IPS-20b (cell line): ENCODE measurements at regions not wholly inside any gene's neighbourhood (a gene's known extent, or its start where the extent isn't known, plus 50 kb on each side); places are given as distances from the start of the nearest gene placed in this dataset.
"Not testable (repeated sequence)": the region's sequence is repeated elsewhere in the genome, so short reads cannot be mapped to it uniquely, and the experiment has no call there.

Source experiments
- H3K27ac ChIP-seq: one replicate; pipeline ENCODE4 v1.5.1; 2013; ENCODE audit warnings: low read length
- H3K27me3 ChIP-seq: 2 replicates; pipeline ENCODE4 v1.6.1; 2013; ENCODE audit warnings: mild to moderate bottlenecking, low read length, inconsistent platforms; ENCODE audit not compliant: insufficient read depth
- H3K36me3 ChIP-seq: 2 replicates; pipeline ENCODE4 v1.6.1; 2013; ENCODE audit warnings: low read depth, mild to moderate bottlenecking, inconsistent platforms, low read length, moderate library complexity; ENCODE audit not compliant: insufficient read depth
- H3K4me1 ChIP-seq: 2 replicates; pipeline ENCODE4 v1.6.1; 2013; ENCODE audit warnings: mild to moderate bottlenecking, control low read depth, inconsistent platforms, low read length, moderate library complexity; ENCODE audit not compliant: insufficient read depth
- H3K4me3 ChIP-seq: 2 replicates; pipeline ENCODE4 v1.5.1; 2013; ENCODE audit warnings: mild to moderate bottlenecking, low read length, inconsistent platforms
- H3K9ac ChIP-seq: 2 replicates; pipeline ENCODE4 v1.6.1; 2013; ENCODE audit warnings: low read depth, mild to moderate bottlenecking, inconsistent platforms, low read length, moderate library complexity
- H3K9me3 ChIP-seq: 2 replicates; pipeline ENCODE4 v1.6.1; 2013; ENCODE audit warnings: mild to moderate bottlenecking, low read depth, low read length, inconsistent platforms; ENCODE audit not compliant: insufficient read depth

DNA sequence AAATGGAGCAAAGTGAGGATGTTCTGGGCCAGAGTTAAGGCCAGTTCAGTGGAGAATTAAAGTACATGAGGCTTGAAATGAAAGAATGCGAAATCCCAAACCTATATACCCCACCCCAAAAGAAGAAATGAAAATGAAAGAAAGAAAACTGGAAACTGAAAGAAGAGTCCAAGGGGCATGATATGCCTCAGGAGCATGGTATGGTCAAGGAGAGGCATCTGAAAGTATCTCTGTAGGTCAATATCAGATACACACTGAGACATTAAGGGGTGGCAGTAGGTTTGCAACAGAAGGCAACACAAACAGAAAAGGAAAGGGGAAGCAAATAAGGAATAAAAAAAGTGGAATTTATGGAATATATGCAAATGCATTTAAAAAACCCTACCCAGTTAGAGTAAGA lies 166.5 kb downstream of the COG6 start:
- Histone ChIP-seq H3K4me3 (no peak overlapping the region), H3K4me1 (peaks cover 17% of the 10 kb centered on the region), H3K27me3 (no peaks in the 10 kb centered on the region), H3K27ac (no peak overlapping the region), H3K9ac (no peak overlapping the region), H3K9me3 (no peaks in the 10 kb centered on the region), H3K36me3 (no peaks in the 10 kb centered on the region)

DNA sequence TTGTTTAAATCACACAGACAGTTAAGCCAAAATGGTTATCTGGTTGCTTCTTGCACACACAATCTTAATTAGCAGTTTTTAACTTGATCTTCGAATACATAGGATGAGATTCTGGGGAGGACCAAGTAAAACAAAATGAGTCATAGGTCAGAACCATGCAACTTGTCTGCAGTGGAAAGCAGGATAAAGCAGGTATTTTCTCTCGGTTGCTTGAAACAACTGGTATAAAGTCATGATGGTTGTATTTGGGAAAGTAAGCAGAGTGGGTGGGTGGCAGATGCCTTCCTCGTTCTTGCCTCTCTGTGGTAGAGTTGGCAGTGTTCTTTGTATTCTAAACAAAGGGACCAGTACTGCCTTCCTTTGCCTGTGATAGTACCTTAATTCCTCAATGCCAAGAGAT lies 167.0 kb downstream of the COG6 start:
- Histone ChIP-seq H3K9me3 (no peaks in the 10 kb centered on the region), H3K9ac (no peak overlapping the region), H3K4me1 (peaks cover 17% of the 10 kb centered on the region)

DNA sequence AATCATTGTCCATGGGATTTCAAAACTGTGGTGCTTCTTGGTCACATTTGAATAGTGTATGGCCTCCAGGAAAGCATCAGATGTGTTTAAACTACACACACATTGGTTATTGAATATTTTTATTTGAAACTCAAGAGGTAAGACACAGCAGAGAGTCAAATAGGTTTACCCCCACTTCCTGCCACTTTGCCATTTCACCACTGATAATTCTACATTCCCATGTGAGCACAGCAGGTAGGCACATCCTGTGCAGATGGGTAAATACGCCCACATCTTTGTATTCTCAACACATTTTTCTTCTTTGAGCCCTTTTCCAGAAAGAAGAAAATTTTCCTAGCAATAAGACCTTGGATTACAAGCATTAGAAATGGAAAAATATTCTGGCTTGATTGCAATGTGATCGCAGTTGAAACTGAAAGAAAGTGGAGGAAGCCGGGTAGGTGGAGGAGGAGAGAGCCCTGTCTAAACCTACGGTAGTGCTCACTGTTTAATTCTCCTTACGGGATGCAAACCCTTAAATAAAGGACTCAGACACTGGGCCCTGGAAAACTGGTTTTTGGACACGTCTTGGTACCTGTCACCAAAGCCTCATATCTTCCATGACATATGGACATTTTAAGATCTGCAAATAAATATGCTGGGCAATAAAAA lies 167.7 kb downstream of the COG6 start:
- Histone ChIP-seq H3K9me3 (no peaks in the 10 kb centered on the region), H3K27me3 (no peaks in the 10 kb centered on the region), H3K4me3 (no peak overlapping the region), H3K9ac (no peak overlapping the region), H3K4me1 (peaks cover 17% of the 10 kb centered on the region), H3K36me3 (no peaks in the 10 kb centered on the region), H3K27ac (no peak overlapping the region)

More for the DNA sequence above, 167.0 kb downstream of the COG6 start:
- Histone ChIP-seq H3K4me3 (no peak overlapping the region), H3K27me3 (no peaks in the 10 kb centered on the region), H3K27ac (no peak overlapping the region), H3K36me3 (no peaks in the 10 kb centered on the region)

DNA sequence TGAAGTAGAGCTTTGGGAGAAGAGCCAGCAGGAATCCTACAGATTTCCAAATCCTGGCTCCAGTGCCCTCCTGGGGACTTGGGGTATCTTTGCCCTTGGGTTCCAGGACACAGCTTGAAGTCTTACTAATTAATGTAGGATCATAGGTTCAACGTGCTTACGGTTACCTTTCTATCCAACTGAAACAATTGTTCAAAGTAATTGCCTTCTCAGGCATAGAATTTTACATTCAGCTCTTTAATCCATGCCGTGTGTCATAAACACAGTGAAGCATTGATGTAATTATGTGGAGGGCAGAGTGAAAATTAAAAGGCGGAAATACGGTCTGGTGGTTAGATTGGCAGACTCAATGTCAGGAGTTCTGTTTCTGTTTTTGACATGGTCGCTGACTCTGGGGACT lies 170.4 kb downstream of the COG6 start:
- Histone ChIP-seq H3K4me1 (peaks cover 14% of the 10 kb centered on the region), H3K36me3 (no peaks in the 10 kb centered on the region), H3K27me3 (no peaks in the 10 kb centered on the region), H3K9me3 (no peaks in the 10 kb centered on the region), H3K4me3 (no peak overlapping the region), H3K27ac (no peak overlapping the region), H3K9ac (no peak overlapping the region)

DNA sequence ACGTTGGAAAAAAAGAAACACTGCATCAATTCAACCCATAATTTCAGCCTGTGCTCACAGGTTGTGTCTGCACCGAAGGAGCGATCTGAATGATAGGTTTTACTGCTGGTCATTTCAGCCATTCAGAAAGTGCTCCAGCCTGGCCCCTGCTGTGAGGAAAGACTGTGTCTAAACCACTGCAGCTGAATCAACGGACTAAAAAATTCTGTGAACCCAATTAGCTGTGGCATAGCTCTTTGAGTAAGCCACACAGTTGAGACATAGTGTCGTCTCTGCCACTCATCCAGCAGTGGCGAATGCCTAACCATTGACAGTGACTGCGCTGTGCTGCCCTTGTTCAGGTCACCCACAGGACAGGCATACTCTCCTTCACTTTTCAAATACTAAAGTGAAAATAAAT lies 179.8 kb downstream of the COG6 start:
- H3K27me3 ChIP-seq: no peaks in the 10 kb centered on the region
- H3K9ac ChIP-seq: no peak overlapping the region
- no peak overlapping the region for H3K4me3 ChIP-seq
- peaks cover 10% of the 10 kb centered on the region for H3K4me1 ChIP-seq
- no peaks in the 10 kb centered on the region for H3K9me3 ChIP-seq
- no peaks in the 10 kb centered on the region for H3K36me3 ChIP-seq
- no peak overlapping the region for H3K27ac ChIP-seq

DNA sequence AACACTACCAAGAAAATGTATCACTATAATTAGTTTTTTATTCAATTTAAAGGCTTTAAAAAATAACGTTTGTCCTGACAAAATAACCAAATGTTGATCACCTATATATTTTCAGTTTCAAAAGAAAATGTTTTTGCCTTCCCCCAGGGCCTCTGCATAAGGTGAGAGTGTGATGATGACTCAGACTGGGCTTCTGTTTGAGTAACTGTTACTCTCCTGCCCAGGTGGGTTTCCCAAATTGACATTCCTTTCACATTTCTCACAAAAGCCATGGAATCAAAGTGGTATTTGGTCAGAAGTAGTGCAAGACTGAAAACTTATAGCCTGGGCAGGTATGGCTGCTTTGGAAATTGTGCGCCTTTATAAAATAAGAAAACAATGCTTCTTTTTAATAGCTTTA lies 180.6 kb downstream of the COG6 start:
- no peaks in the 10 kb centered on the region for H3K9me3 ChIP-seq
- no peaks in the 10 kb centered on the region for H3K36me3 ChIP-seq
- H3K27me3 ChIP-seq: no peaks in the 10 kb centered on the region
- no peak overlapping the region for H3K27ac ChIP-seq
- peaks cover 10% of the 10 kb centered on the region for H3K4me1 ChIP-seq
- H3K9ac ChIP-seq: no peak overlapping the region
- no peak overlapping the region for H3K4me3 ChIP-seq

DNA sequence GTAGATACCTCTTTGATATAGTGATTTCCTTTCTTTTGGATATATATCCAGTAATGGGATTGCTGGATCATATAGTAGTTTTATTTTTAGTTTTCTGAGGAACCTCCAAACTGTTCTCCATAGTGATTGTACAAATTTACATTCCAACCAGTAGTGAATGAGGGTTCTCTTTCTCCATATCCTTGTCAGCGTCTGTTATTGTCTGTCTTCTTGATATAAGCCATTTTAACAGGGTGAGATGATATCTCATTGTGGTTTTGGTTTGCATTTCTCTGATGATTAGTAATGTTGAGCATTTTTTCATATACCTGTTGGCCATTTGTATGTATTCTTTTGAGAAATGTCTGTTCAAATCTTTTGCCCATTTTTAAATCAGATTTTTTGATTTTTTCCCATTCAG lies 182.4 kb downstream of the COG6 start:
- H3K9me3 ChIP-seq, H3K4me3 ChIP-seq: not testable (repeated sequence)

DNA sequence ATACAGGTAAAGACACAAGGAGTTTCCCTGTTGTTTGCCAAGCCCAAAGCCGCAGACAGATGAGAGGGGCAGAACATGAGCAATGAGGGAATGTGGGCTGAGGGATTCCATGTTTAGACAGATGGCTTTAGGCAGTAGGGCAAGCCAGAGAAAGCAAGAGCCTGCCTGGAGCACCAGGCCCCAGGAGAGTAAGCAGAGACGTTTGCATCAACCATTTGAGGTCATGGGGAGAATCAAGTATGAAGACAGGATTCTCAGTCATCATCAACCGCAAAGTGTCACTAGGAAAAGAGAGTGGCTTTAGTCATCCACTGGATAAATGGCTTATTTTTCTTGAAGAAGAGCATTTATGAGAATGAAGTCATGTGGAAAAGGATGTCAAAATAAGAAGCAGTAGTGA lies 184.7 kb downstream of the COG6 start:
- no peak overlapping the region for H3K9ac ChIP-seq
- H3K27ac ChIP-seq: no peak overlapping the region
- peaks cover 7% of the 10 kb centered on the region for H3K4me1 ChIP-seq
- H3K4me3 ChIP-seq: no peak overlapping the region
- no peaks in the 10 kb centered on the region for H3K9me3 ChIP-seq
- no peaks in the 10 kb centered on the region for H3K27me3 ChIP-seq
- no peaks in the 10 kb centered on the region for H3K36me3 ChIP-seq

More for the DNA sequence above, 182.4 kb downstream of the COG6 start:
- not testable (repeated sequence) for H3K9ac ChIP-seq, H3K4me1 ChIP-seq, H3K27me3 ChIP-seq, H3K27ac ChIP-seq, H3K36me3 ChIP-seq

DNA sequence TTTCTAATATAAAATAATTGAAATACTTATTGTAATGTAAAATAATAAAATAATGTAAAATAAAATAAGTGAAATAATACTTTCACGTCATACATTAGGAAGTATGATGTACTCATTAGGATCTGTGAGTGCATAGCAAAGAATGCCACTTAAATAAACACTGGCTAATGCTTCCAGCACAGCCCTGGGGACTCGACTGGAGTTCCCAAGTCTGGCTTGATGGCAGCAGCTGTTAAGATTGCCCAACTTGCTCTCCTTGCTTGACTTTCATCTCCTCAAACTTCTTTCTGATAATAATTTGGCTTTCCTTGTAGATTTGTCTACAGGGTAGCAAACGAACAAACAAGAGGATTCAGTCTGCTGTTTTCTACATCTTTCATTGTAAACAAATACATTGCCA lies 191.9 kb downstream of the COG6 start:
- Histone ChIP-seq H3K4me3 (no peak overlapping the region), H3K9ac (no peak overlapping the region), H3K4me1 (no peaks in the 10 kb centered on the region), H3K36me3 (no peaks in the 10 kb centered on the region), H3K27me3 (no peaks in the 10 kb centered on the region), H3K9me3 (no peaks in the 10 kb centered on the region), H3K27ac (no peak overlapping the region)

DNA sequence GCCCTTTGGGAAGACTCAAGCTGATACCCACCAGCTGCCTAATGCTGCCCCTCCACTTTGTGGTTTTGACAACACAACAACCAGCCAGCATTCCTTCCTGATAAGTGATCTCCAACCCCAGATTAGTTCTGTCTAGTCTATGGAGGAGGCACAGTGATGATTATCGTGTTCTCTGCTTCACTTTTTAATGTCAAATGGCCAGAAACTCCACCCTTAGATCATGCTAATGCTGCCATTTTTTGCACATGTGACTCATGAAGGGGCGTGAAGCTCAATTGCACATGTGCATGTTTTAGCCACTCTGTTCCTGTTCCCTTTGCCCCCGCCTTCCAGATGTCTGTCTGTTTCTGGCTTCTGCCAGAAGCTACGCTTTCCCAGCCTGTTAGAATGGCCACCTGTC lies 199.8 kb downstream of the COG6 start:
- Histone ChIP-seq H3K27me3 (no peaks in the 10 kb centered on the region), H3K36me3 (no peaks in the 10 kb centered on the region), H3K9ac (no peak overlapping the region), H3K27ac (no peak overlapping the region), H3K4me1 (no peaks in the 10 kb centered on the region), H3K9me3 (peaks cover 7% of the 10 kb centered on the region; the same call in 1 of the 2 replicates), H3K4me3 (no peak overlapping the region)

DNA sequence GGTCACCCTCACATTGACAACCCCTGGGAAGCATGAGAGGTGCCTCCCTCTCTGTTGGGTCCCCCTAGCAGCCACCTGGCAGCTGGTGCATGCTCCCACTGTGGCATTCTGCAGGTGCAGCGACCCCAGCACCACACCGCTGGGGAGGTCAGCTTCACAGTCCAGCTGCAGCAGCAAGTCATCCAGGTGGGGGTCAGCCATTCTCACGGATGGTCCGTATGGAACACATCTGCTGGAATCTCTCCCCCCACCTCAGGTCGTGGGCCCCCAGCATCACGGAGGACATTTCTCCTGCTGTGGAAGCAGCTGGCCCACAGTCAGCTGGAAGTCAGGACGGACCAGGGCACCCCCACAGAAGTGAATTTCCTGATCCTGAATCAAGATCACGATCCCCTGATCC lies 201.3 kb downstream of the COG6 start:
- no peaks in the 10 kb centered on the region for H3K4me1 ChIP-seq

DNA sequence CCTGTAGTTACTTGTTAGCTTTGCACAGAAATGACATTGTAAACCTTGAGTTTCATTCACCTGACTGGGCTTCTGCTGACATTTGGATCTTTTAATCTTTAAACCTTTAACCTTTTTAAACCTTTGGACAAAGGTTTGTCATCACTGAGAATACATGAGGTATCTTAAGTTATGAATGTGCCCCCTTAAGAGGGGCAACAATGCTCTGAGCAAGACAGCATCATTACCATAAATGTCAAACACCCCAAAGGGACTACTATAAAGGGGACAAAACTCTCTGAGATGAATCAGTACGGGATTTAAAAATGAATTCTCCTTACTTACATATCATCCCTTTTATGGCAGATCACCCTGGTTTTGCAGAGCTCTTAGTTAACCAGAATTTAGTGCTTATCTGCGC lies 203.3 kb downstream of the COG6 start:
- Histone ChIP-seq H3K36me3 (no peaks in the 10 kb centered on the region), H3K27ac (no peak overlapping the region), H3K9ac (no peak overlapping the region), H3K27me3 (no peaks in the 10 kb centered on the region), H3K9me3 (peaks cover 5% of the 10 kb centered on the region; the same call in 1 of the 2 replicates), H3K4me1 (peaks cover 4% of the 10 kb centered on the region; the same call in 1 of the 2 replicates), H3K4me3 (no peak overlapping the region)

More for the DNA sequence above, 201.3 kb downstream of the COG6 start:
- Histone ChIP-seq H3K9ac (no peak overlapping the region), H3K36me3 (no peaks in the 10 kb centered on the region), H3K9me3 (peaks cover 7% of the 10 kb centered on the region; the same call in 1 of the 2 replicates), H3K27ac (no peak overlapping the region), H3K4me3 (no peak overlapping the region), H3K27me3 (no peaks in the 10 kb centered on the region)
